Adipocyte (in vitro differentiated cells): ENCODE measurements at regions not wholly inside any gene's neighbourhood (a gene's known extent, or its start where the extent isn't known, plus 50 kb on each side); places are given as distances from the start of the nearest gene placed in this dataset.

Experiments used
- DNase-seq: peaks from one replicate; pipeline ENCODE4 v3.0.0-alpha.2; 2015; ENCODE audit warnings: low read depth
- H3K27me3 ChIP-seq: replicated peaks from 2 replicates; pipeline ENCODE4 v1.7.0; 2013; ENCODE audit warnings: mild to moderate bottlenecking, low read length, moderate library complexity; ENCODE audit not compliant: control insufficient read depth, insufficient read depth
- H3K36me3 ChIP-seq: 2 replicates; pipeline ENCODE4 v1.7.0; 2013; ENCODE audit warnings: low read length, mild to moderate bottlenecking, moderate library complexity; ENCODE audit not compliant: control insufficient read depth, insufficient read depth, severe bottlenecking
- H3K4me1 ChIP-seq: 2 replicates; pipeline ENCODE4 v1.7.0; 2013; ENCODE audit warnings: mild to moderate bottlenecking, low read length, moderate library complexity; ENCODE audit not compliant: control insufficient read depth, insufficient read depth
- H3K4me3 ChIP-seq: 2 replicates; pipeline ENCODE4 v1.7.0; 2013; ENCODE audit warnings: mild to moderate bottlenecking, low read length, moderate library complexity
- H3K9ac ChIP-seq: 2 replicates; pipeline ENCODE4 v1.7.0; 2013; ENCODE audit warnings: mild to moderate bottlenecking, low read length, moderate library complexity
- H3K9me3 ChIP-seq: 2 replicates; pipeline ENCODE4 v1.7.0; 2013; ENCODE audit warnings: mild to moderate bottlenecking, low read length, moderate library complexity; ENCODE audit not compliant: control insufficient read depth

DNA sequence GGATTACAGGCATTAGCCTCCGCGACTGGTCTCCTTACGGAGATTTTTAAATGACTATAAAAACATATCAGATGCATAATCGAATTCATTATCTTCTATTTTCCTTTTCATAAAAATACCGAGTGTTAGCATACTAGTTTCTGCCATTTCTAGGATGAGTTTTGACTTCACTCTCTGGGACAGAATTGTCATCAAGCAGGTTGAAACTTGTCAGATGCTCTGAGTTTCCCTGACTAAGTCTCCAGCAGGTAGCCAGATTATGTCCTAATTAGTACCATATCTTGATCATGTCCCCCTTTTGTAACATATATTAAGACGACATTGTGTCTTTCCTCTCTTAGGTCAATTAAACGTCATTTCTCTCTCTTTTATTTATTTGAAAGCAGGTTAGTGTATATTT lies 103.5 kb upstream of the RASSF8 start:
- Histone ChIP-seq H3K4me1 (peaks cover 5% of the 10 kb centered on the region), H3K4me3 (no peak overlapping the region), H3K27me3 (no peaks in the 10 kb centered on the region), H3K36me3 (no peaks in the 10 kb centered on the region), H3K9me3 (no peaks in the 10 kb centered on the region), H3K9ac (no peak overlapping the region)
- DNase-seq, result no peak

DNA sequence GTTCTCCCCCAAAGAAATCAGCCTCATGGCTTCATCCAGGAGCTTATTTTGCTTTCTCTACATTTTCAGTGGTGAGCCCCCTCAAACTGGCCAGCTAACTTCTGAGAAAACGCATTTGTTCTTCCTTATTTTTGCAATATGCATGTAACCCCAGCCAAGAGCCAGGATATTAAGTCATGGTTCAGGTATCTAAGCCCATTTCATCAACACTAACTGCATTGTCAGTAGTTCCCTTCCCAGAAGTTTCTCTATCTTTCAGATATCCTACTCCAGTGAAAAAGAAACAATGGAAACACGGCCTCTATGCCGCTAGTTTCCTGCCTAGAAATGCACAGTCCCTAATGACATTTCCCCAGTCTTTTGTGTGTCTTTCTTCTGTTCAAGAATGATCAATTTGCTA lies 102.8 kb upstream of the RASSF8 start:
- no peak overlapping the region for H3K4me3 ChIP-seq
- no peaks in the 10 kb centered on the region for H3K36me3 ChIP-seq
- DNase-seq, result peak; percentile 17
- no peaks in the 10 kb centered on the region for H3K9me3 ChIP-seq
- peaks cover 5% of the 10 kb centered on the region for H3K4me1 ChIP-seq
- no peaks in the 10 kb centered on the region for H3K27me3 ChIP-seq
- H3K9ac ChIP-seq, result no peak overlapping the region

- no peaks in the 10 kb centered on the region for H3K27me3 ChIP-seq
- H3K4me3 ChIP-seq, result no peak overlapping the region
- DNase-seq, result no peak
- no peaks in the 10 kb centered on the region for H3K36me3 ChIP-seq
- H3K4me1 ChIP-seq, result peaks cover 19% of the 10 kb centered on the region
- no peak overlapping the region for H3K9ac ChIP-seq
- H3K9me3 ChIP-seq, result no peaks in the 10 kb centered on the region
Measured at GRCh38 chr12:25859976-25860375, 98.5 kb upstream of the RASSF8 start.

DNA sequence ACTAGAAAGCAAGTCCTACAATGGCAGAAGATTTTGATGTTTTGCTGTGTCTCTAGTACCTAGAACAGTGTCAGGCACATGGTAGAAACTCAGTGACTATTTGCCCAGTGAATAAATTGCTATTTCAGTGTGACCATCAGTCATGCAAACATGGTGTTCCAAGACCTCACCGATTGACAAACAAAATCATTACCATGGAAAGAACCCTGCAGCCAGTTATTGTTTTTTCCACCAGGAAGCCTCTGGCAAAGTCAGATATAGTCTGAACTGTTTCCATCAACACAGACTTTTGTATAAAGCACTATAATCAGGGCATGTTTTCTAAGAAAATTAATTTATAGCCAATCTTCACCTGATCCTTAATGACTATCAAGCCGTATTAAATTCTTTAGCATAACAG lies 97.3 kb upstream of the RASSF8 start:
- no peak for DNase-seq
- Histone ChIP-seq H3K4me3 (no peak overlapping the region), H3K4me1 (peaks cover 14% of the 10 kb centered on the region), H3K9me3 (no peaks in the 10 kb centered on the region), H3K9ac (no peak overlapping the region), H3K27me3 (no peaks in the 10 kb centered on the region), H3K36me3 (no peaks in the 10 kb centered on the region)

DNA sequence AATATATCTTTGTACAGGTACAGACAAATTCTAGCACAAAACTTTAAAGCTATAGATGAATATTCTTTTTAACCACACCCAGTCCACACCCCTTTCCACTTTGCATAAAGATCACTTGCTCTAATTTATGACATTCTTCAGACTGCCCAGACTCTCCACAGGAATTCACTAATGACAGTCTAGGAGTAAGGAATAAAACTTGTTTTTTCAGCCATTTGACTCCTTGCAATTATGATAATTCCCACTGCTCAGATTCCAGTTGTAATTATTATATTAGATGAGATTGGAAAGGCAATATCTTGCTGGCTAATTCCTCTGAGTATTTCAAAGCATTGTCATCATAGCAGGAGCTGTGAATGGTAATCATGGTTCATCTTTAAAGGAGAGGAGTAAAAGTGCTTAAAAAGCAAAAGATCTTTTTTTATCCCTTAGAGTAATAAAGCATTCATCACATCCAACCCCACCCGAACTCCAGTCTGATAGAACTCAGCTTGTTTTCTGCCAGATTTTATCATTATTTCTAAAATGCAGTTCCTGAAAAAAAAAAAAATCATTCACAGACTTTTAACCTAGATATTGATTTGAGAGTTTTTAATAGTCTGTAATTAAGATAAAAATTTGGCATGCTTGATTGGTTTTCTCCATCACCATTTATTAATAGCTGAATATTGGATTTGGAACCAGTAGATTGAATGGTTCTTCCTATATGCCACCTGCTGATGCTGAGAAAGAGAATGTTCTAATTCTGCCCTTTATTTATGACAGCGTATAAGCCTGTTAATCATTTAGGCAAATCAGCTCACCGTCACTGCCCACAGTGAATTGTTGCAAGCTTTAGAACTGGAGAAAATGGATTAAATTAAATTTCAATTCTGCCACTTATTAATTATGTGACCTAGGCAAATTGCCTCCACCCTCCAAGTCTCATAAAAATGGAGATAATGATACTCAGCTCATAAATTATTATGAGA lies 93.9 kb upstream of the RASSF8 start:
- no peak overlapping the region for H3K9ac ChIP-seq
- peaks cover 14% of the 10 kb centered on the region for H3K4me1 ChIP-seq
- H3K36me3 ChIP-seq, result no peaks in the 10 kb centered on the region
- H3K9me3 ChIP-seq, result peaks cover 5% of the 10 kb centered on the region
- no peaks in the 10 kb centered on the region for H3K27me3 ChIP-seq
- H3K4me3 ChIP-seq, result no peak overlapping the region
- DNase-seq, result no peak

DNA sequence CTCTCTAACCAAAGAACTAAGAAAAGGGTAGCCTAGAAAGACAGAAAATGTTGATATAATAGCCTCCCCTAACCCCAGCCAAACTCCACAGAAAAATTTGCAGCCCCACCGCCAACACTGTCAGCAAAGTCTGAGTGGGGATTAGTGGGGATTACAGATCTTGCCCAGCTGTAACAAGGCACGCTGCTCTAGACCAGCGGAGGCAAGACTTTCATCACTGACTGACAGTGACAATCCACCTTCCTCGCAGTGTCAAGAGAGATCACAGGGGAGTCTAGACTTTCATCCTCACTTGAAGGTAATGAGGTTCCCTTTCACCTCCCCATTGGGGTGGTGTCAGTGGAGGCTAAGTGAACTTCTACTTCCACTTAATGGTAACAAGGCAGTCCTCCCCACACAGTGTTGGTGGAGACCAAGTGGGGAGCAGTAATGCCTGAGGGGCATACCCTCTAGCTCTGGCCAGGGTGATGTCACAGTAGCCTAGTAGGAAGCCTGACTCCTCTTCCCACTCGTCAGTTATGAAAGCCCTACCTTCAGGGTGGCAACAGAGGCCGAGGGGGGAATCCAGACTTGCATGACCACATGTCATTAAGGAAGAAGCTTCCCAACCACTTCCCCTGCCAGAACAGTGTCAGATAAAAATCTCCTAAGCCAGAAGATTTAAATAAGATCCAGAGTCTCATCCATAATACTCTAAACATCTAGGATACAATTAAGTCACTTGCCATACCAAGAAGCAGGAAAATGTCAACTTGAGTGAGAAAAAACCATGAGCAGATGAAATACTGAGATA lies 91.7 kb upstream of the RASSF8 start:
- H3K4me1 ChIP-seq, result peaks cover 14% of the 10 kb centered on the region
- H3K9ac ChIP-seq, result no peak overlapping the region
- peaks cover 5% of the 10 kb centered on the region for H3K9me3 ChIP-seq
- H3K27me3 ChIP-seq, result no peaks in the 10 kb centered on the region
- no peak for DNase-seq
- H3K4me3 ChIP-seq, result no peak overlapping the region
- H3K36me3 ChIP-seq, result no peaks in the 10 kb centered on the region

- DNase-seq, result no peak
- Histone ChIP-seq H3K9ac (no peak overlapping the region), H3K27me3 (no peaks in the 10 kb centered on the region), H3K36me3 (no peaks in the 10 kb centered on the region), H3K4me1 (peaks cover 10% of the 10 kb centered on the region), H3K9me3 (peaks cover 5% of the 10 kb centered on the region), H3K4me3 (no peak overlapping the region)
Measured at GRCh38 chr12:25868193-25868592, 90.3 kb upstream of the RASSF8 start.

- H3K4me3 ChIP-seq, result no peak overlapping the region
- no peaks in the 10 kb centered on the region for H3K36me3 ChIP-seq
- no peak overlapping the region for H3K9ac ChIP-seq
- peaks cover 5% of the 10 kb centered on the region for H3K9me3 ChIP-seq
- H3K4me1 ChIP-seq, result peaks cover 8% of the 10 kb centered on the region
- no peaks in the 10 kb centered on the region for H3K27me3 ChIP-seq
- DNase-seq, result no peak
Measured at GRCh38 chr12:25872137-25872536, 86.3 kb upstream of the RASSF8 start.

- DNase-seq, result peak; percentile 32
- H3K4me1 ChIP-seq, result peaks cover 8% of the 10 kb centered on the region
- H3K9ac ChIP-seq, result no peak overlapping the region
- no peaks in the 10 kb centered on the region for H3K36me3 ChIP-seq
- no peaks in the 10 kb centered on the region for H3K9me3 ChIP-seq
- H3K4me3 ChIP-seq, result no peak overlapping the region
- H3K27me3 ChIP-seq, result no peaks in the 10 kb centered on the region
Measured at GRCh38 chr12:25875661-25876060, 82.8 kb upstream of the RASSF8 start.

DNA sequence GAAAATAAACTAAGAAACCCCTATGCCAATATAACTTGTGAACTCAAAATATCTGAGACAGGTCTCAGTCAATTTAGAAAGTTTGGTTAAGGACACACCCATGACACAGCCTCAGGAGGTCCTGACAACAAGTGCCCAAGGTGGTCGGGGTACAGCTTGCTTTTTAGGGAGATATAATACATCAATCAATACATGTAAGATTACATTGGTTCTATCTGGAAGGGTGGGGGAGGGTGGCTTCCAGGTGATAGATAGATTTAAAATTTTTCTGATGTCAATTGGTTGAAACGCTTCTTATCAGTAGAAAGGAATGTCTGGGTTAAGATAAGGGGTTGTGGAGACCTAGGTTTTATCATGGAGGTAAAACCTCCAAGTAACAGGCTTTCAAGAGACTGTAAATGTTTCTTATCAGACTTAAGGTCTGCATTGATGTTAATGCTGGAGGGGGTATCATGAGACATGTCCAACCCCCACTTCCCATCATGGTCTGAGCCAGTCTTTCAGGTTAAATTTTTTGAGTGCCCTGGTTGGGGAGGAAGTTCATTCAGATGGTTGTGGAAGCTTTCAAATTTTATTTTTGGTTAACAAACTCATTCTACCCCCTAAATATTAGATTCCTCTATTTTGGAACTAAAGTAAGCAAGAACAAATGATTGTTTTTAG lies 82.0 kb upstream of the RASSF8 start:
- no peak overlapping the region for H3K4me3 ChIP-seq
- no peaks in the 10 kb centered on the region for H3K36me3 ChIP-seq
- no peak for DNase-seq
- H3K9ac ChIP-seq, result no peak overlapping the region
- no peaks in the 10 kb centered on the region for H3K9me3 ChIP-seq
- peaks cover 8% of the 10 kb centered on the region for H3K4me1 ChIP-seq
- no peaks in the 10 kb centered on the region for H3K27me3 ChIP-seq

DNA sequence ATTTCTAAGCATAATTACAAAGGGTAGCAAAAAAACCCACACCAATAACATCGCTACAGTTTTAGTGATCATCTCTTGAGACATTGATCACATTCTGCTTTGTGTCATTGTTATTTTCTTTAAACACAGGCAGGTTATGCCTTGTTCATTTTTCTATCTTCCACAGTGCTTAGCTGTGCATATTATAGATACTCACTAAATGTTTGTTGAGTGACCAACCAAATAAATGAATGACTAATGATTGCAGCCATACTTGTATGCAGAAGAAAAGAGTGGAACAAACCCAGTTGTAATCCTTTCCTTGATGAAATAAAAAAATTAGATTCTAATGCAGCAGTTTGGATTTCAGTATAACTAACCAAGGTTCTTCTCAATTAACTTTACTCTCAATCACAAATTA lies 81.0 kb upstream of the RASSF8 start:
- Histone ChIP-seq H3K9ac (no peak overlapping the region), H3K27me3 (no peaks in the 10 kb centered on the region), H3K9me3 (no peaks in the 10 kb centered on the region), H3K36me3 (no peaks in the 10 kb centered on the region), H3K4me3 (no peak overlapping the region), H3K4me1 (peaks cover 8% of the 10 kb centered on the region)
- no peak for DNase-seq
